ENCODE measurements at regions not wholly inside any gene's neighbourhood (a gene's known extent, or its start where the extent isn't known, plus 50 kb on each side); places are given as distances from the start of the nearest gene placed in this dataset.

DNA sequence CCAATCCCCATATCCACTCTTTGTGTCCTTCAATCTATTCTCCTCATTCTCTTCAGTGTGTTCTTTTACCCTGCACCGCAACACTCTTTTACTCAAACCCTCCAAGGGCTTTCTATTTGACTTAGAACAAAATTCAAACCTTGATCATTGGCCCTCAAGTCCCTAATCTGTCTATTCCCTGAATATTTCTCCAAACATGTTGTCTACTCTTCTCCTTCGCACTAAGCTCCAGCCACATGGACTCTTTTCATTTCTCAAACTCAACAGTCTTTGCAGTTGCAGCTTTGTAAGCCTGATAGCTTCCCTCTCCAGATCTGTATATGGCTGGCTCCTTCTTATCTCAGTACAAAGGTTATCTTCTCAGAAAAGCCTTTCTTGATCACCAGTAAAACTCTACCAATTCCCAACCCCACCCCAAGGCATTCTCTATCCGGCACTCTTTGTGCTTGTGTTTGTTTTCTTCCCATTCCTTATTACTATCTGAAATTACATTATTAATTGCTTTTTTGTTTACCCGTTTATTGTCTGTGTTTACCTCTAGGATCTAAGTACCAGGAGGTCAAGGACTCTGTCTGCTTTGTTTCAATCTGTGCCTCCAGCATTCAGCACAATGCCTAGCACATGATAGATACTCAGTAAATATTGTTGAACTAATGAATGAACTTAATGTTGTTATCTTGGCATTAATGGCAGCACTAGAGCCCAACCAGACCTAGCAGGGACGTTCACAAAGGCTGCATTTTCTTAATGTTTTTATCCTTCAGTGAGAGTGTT is 147.4 kb downstream of the BBOX1 start:
- no peak for DNase-seq

DNA sequence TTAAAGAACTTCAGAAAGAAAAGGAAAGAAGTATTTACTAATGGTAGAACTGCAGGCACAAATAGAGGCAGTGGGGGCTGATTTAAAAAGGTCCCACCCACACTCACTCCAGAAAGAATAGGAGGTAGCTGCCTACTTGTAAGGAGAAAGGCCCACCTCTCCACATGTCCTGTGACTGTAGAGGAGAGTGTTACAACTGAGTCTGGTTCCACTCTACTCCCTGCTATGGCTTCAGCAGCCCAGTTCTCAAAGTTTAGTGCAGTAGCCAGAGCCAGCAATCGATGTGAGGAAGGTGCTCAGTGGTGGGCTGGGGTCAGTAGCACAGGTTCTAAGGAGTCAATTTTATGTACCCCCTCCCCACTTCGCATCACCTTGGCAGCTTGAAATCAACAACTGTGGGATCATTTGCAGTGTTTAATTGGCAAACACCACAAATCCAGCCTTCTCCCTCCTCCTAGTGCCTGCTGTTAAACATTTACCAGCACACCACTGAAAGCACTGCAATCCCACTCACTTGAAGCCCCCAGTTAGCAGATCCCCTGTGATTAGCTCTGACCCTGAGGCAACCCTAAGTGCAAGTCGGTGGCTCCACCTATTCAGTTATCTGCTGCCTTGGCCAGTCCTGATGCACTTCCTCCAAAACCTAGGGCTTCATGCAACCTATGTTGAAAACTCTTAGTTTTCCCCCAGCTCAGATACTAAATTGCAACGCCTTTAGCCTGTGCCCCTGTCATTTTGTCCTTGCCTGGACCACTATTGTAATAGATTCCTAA is 146.6 kb downstream of the BBOX1 start:
- DNase-seq, result no peak

DNA sequence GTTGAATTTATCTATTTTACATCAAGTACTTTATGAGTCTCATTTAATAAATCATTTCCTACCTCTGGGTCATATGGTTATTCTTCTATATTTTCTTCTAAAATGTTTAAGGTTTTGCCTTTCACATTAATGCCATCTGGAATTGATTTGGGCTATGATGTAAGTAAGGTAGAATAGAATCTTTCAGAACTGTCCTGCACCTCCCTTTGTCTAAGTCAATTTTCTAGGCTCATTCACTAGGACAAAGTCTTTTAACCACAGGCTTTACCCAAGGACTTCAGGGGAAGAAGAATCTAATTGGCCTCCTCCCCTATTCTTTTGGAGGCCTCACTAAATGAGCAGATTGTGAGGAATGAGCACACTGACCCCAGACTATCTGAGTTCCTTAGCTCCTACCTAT is 146.0 kb downstream of the BBOX1 start:
- no peak for DNase-seq

DNA sequence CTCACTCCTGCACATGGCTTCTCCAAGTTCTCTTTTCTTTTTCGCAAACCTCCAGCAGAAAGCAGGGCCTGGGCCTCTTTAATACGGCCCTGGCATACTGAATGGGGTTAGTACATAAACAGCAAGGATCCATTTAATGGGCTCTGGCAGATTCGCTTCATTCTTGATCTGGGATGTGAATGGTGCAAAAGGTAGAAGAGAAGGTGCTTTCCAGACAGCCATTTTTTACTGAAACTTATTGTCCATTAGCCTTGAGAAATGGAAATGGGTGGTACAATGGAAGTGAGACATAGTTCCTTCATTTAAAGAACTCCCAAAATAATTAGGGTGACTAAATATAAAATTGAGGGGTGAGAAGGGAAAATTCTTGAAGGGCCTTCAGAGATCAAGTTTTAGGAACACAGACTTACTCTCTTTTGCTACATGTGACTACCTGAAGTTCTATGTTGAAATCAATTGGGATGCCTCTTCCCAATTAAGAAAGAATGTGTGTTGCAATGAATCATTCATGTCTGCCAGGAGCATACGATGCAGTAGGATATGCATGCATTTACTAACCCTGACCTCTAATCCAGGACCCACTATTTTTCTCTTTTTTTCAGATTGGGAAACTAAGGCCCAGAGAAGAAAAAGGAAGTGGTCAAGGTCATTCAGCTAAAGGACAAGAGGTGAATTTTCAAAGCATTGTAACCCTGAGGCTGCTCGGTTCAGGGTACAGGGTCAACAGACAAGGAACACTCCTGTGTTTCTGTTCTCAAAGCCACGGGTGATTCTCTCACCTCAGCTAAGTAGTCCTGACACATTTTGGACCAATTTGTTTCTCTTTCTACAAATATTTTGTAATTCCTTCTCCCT is 144.1 kb downstream of the BBOX1 start:
- DNase-seq, result no peak

DNA sequence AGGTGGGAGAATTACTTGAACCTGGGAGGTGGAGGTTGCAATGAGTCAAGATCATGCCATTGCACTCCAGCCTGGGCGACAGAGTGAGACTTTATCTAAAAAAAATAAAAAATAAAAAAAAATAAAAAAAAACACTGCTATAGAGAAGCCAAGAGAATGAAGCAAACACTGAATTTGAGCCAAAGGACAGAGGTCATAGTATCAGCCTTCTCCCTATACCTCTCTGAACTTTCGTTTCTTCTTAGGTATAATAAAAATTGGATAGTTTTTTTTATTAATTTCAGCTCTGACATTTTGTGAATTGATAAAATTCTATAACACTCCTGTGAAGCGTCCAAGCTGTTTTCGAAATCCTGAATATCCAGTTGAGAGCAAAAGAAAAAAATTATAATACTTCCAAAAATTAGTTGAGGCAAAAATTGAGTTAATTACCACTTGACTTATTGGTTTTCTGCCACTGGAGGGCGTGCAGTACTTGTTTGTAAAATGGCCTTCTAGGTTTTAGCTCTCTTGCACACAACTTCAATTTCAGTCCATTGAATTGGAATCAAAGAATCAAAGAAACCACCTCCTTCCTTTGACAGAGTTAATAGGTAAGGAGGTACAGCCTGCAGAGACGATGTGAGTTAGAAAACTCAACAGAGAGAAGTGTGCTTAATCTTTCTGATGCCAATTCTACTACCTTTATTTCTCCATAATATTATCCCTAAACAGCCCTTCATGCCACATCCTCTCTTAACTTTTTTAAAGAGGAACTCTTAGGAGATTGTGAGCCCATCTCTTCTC is 143.2 kb downstream of the BBOX1 start:
- DNase-seq, result peak; percentile 67 to 83

DNA sequence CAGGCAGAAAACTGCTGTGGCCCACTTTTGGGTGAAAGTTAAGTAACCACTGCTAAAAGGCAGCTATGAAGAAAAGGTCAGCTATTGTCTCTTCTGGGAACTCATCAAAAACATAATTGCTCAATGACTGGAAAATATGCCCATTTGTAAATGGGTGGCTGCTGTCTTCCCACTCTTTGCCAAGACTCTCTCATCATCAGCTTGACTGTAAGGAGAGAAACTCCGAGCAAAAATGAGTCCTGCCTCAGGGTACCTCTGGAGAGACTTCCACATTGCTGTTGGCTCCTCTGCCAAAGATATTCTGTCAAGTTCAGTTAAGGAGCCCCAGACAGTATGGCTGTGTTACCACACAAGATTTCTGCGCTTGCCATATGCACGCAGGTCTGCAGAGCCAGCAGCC is 138.7 kb downstream of the BBOX1 start:
- no peak for DNase-seq

DNA sequence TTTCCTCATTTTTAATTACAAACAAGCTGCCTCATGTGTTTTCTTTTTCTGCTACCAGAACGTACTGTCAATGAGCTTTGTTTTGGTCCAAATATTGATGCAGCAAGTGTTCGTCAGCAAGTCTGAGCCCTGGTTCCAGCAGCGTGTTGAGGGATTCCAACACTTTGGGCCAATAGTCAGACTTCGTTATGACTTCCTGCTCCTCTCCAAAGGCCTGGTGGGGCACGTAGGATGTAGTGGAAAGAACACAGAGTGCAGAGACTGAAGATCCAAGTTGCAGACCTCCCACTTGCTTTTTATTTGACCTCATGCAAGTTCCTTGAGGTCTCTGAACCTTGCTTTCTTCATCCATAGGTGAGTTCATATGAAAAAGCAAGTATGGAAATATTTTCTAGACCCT is 138.2 kb downstream of the BBOX1 start:
- DNase-seq, result no peak
